Adrenal gland (tissue), 9 donors: ENCODE measurements at regions not wholly inside any gene's neighbourhood (a gene's known extent, or its start where the extent isn't known, plus 50 kb on each side); places are given as distances from the start of the nearest gene placed in this dataset.

Source experiments
- DNase-seq, 7 donors: peaks; one replicate each; pipeline ENCODE4 v3.0.0-alpha.2; 2019 to 2020
- H3K27ac ChIP-seq, 5 donors: fragments of 200-600 bp; sonication (generic) in 4 of 5; 1 replicate in 3 of 5; 2 replicates in 2 of 5; pipeline versions ENCODE4 v1.5.1 to v1.8.0; 2016 to 2020; ENCODE audit warnings: mild to moderate bottlenecking in 1 of 5
- H3K27me3 ChIP-seq: fragments of 200-600 bp; 2 replicates; pipeline ENCODE4 v1.8.0; 2021
- H3K36me3 ChIP-seq, 2 donors: fragments of 200-600 bp; replicated peaks in 1 of 2; 1 replicate in 1 of 2; 2 replicates in 1 of 2; pipeline versions ENCODE4 v1.5.1 to v1.8.0; 2018 to 2022
- H3K4me1 ChIP-seq, 2 donors: fragments of 200-600 bp; replicated peaks in 1 of 2; 1 replicate in 1 of 2; 2 replicates in 1 of 2; pipeline versions ENCODE4 v1.5.1 to v1.8.0; 2018 to 2021
- H3K4me3 ChIP-seq, 4 donors: fragments of 200-600 bp; sonication (generic) in 3 of 4; one replicate each; pipeline ENCODE4 v1.5.1; 2016 to 2018
- H3K9me3 ChIP-seq, 3 donors: fragments of 200-600 bp; sonication (generic) in 1 of 3; replicated peaks in 1 of 3; 1 replicate in 2 of 3; 2 replicates in 1 of 3; pipeline versions ENCODE4 v1.5.1 to v1.8.0; 2016 to 2021
- POLR2A ChIP-seq, 2 donors: fragments of 450-650 bp; IDR thresholded peaks; one replicate each; pipeline ENCODE4 v1.6.1; 2017; ENCODE audit warnings: antibody characterized with exemption in 2 of 2, mild to moderate bottlenecking in 2 of 2, moderate library complexity in 1 of 2
- WGBS, 4 donors: extraction: QIAGEN DNeasy Blood & Tissue Kit in 2 of 4; methylation state at CpG; one replicate each; pipeline versions ENCODE4 v1.1.5 to v1.1.7; 2013 to 2017; 5-methylcytosine and 5-hydroxymethylcytosine counted together
- intact Hi-C, 2 donors: fragments of 100-400 bp; cut with DNase I; formaldehyde crosslinking; loops; one replicate each; pipeline versions ENCODE4 v1.14.1 to v1.15.0; 2022 to 2023
- TF ChIP-seq, protein P1 (sequence below), 6 experiments: fragments of 450-650 bp in 4 of 6; fragments of 200-600 bp in 2 of 6; sonication (generic) in 1 of 6; IDR thresholded peaks; 1 replicate in 5 of 6; 2 replicates in 1 of 6; pipeline versions ENCODE4 v1.5.1 to v1.8.0; 2016 to 2021; ENCODE audit warnings: antibody characterized with exemption in 6 of 6, mild to moderate bottlenecking in 2 of 6, moderate library complexity in 1 of 6
- donor health status: healthy with polysubstance abuse.
- donor health status: Bipolar disorder and iron deficiency.
- donor health status: DM: yes; HTN: yes; CAD: no.
- donor health status: DM: no; HTN: no; CAD: no.
- donor health status: DM: no; HTN: no; CAD: no.

DNA sequence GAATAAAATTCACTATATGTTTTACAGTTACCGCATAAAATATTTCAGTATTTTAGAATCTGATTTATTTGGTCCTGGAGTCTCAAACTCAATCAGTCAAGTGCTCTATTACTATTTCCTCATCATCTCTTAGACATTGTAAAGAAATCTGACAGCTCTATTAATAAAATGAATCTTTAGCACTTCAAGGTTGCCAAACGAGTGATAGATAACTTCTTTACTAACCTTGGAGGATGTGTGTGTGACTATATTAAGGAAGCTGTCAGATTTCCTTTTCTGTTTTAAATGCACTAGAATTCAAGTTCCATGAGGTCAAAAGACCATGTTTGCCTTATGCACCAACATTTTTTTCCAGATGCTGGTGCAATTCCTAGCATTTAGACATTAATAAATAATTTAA is 389.8 kb upstream of the AZI2 start:
- intact Hi-C loops: no loop called here
- Histone ChIP-seq H3K27me3 (no peaks in the 10 kb centered on the region), H3K4me3 (no peak overlapping the region), H3K4me1 (no peaks in the 10 kb centered on the region), H3K27ac (no peak overlapping the region), H3K9me3 (no peaks in the 10 kb centered on the region), H3K36me3 (no peaks in the 10 kb centered on the region)
- TF ChIP-seq, protein P1, sequence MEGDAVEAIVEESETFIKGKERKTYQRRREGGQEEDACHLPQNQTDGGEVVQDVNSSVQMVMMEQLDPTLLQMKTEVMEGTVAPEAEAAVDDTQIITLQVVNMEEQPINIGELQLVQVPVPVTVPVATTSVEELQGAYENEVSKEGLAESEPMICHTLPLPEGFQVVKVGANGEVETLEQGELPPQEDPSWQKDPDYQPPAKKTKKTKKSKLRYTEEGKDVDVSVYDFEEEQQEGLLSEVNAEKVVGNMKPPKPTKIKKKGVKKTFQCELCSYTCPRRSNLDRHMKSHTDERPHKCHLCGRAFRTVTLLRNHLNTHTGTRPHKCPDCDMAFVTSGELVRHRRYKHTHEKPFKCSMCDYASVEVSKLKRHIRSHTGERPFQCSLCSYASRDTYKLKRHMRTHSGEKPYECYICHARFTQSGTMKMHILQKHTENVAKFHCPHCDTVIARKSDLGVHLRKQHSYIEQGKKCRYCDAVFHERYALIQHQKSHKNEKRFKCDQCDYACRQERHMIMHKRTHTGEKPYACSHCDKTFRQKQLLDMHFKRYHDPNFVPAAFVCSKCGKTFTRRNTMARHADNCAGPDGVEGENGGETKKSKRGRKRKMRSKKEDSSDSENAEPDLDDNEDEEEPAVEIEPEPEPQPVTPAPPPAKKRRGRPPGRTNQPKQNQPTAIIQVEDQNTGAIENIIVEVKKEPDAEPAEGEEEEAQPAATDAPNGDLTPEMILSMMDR (IDR thresholded peaks at IDR 0.05): no peak
- no peak for TF ChIP-seq POLR2A (IDR thresholded peaks at IDR 0.05)
- DNase-seq: no peak
- WGBS, 4 donors: 49 to 56% (median 52%) methylated on average over 2 of the region's 2 CpGs

DNA sequence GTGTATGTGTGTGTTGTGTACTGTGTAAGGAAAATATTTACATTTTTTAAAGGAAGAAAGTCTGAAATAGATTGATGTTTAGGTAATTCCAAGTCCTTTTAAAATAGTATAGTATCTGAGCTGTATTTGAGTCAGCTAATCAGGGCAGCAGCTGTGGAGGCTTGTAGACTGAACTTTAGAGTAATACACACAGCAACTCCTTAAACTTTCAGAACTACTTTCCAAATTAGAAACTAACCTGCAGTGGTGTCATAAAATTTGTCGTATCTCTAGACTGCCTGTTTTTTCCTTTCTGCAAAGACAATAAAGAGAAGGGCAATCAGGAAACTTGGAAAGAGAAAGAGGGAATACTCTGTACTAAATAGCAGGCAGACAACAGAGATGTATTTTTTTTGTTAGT is 391.0 kb upstream of the AZI2 start:
- H3K27ac ChIP-seq: no peak overlapping the region
- no peaks in the 10 kb centered on the region for H3K4me1 ChIP-seq
- H3K27me3 ChIP-seq: no peaks in the 10 kb centered on the region
- no peak overlapping the region for H3K4me3 ChIP-seq
- no peaks in the 10 kb centered on the region for H3K36me3 ChIP-seq
- DNase-seq: no peak
- H3K9me3 ChIP-seq: no peaks in the 10 kb centered on the region
- WGBS, 4 donors: 71 to 79% (median 76%) methylated on average over 1 of the region's 1 CpG
- no peak for TF ChIP-seq POLR2A (IDR thresholded peaks at IDR 0.05)
- TF ChIP-seq, protein P1 (IDR thresholded peaks at IDR 0.05): no peak
- intact Hi-C loops: no loop called here

DNA sequence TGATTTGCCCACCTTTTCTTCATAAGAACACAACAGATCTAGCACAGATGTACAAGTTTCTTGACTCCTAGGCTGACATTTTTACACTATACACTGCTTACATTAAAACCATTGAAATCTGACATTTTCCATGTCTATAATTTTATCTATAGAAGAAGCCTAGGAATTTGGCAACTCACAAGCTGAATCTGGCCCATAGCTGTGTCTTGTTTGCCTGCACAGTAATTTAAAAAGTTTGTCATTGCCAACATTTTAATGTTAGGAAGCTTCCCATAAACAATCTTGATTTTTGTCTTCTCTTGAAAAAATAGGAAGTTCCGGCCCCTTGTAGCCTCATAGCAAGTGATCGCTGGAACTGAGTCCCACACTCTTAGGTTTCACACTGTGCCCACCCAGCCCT is 394.6 kb upstream of the AZI2 start:
- Histone ChIP-seq H3K27me3 (no peaks in the 10 kb centered on the region), H3K9me3 (no peaks in the 10 kb centered on the region), H3K4me1 (no peaks in the 10 kb centered on the region), H3K4me3 (no peak overlapping the region), H3K27ac (no peak overlapping the region), H3K36me3 (no peaks in the 10 kb centered on the region)
- intact Hi-C loops: no loop called here
- WGBS, 4 donors: 91 to 100% (median 97%) methylated on average over 2 of the region's 2 CpGs
- TF ChIP-seq, protein P1 (IDR thresholded peaks at IDR 0.05): no peak
- TF ChIP-seq POLR2A (IDR thresholded peaks at IDR 0.05): no peak
- DNase-seq: no peak

DNA sequence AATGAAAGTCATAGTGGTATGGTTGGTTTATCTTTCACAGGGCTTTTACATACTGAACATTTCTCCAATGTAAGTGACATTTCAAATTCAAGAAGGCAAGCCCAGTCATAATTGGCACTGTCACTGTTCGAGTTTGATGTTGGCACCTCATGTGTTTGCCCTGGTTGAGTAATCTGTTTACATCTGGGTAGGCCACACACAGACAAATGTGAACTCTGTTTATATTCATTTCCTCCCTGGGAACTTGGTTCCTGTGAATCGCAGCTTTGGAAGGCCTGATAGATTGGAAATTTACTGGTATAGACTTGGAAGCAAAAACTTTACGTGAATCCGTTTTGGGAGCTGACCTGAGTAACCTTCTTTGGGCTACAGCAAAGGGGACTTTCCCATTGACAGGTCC is 395.2 kb upstream of the AZI2 start:
- no peak for DNase-seq
- TF ChIP-seq, protein P1 (IDR thresholded peaks at IDR 0.05): no peak
- TF ChIP-seq POLR2A (IDR thresholded peaks at IDR 0.05): no peak
- intact Hi-C loops: no loop called here
- Histone ChIP-seq H3K4me3 (no peak overlapping the region), H3K27me3 (no peaks in the 10 kb centered on the region), H3K4me1 (no peaks in the 10 kb centered on the region), H3K36me3 (no peaks in the 10 kb centered on the region), H3K9me3 (no peaks in the 10 kb centered on the region), H3K27ac (no peak overlapping the region)
- WGBS, 4 donors: 87 to 88% (median 88%) methylated on average over 4 of the region's 4 CpGs
